ENCODE measurements at regions not wholly inside any gene's neighbourhood (a gene's known extent, or its start where the extent isn't known, plus 50 kb on each side); places are given as distances from the start of the nearest gene placed in this dataset.

DNA sequence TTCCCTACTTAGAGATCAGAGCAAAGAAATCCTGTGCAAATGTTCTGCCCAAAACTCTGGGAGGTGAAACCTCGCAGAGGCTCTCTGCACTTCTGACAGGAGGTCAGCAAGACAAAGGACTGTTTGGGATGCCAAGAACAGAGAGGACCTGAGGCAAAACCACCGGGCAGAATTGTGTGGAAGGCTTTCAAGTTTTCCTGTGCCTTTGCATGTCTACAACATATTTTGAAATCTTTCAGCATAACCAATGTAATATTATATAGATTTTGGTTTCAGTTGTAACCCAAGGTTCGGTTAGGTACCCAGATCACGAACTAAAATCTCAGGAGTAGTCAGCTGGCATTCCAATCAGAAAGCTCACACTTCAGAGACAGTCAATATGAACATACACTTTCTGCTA lies 99.4 kb upstream of the PLEKHA5 start:
- no peak for TF ChIP-seq CTCF (IDR thresholded peaks at IDR 0.05 in 2 of 3, conservative IDR thresholded peaks at IDR 0.05 in 1 of 3; ENCODE audit: control insufficient read depth in 2 of 3, extremely low read depth in 1 of 3, insufficient read depth in 1 of 3, low read depth in 3 of 3, low read length in 3 of 3)
- TF ChIP-seq EP300 (IDR thresholded peaks at IDR 0.05; ENCODE audit: borderline replicate concordance in 1 of 2, control insufficient read depth in 1 of 2, low read depth in 2 of 2, low read length in 2 of 2) = no peak
- TF ChIP-seq TCF7 (IDR thresholded peaks at IDR 0.05; ENCODE audit: borderline replicate concordance) = no peak

Data from GM12878 (cell line).